Activated effector memory CD4-positive, alpha-beta T cell treated with anti-CD3 and anti-CD28 coated beads, Interleukin-2, amount 50 U/mL, for 16 hours (primary cell): ENCODE measurements at regions not wholly inside any gene's neighbourhood (a gene's known extent, or its start where the extent isn't known, plus 50 kb on each side); places are given as distances from the start of the nearest gene placed in this dataset.

Experiments
- DNase-seq: peaks from one replicate; pipeline ENCODE4 v3.0.0-alpha.2; 2020

DNA sequence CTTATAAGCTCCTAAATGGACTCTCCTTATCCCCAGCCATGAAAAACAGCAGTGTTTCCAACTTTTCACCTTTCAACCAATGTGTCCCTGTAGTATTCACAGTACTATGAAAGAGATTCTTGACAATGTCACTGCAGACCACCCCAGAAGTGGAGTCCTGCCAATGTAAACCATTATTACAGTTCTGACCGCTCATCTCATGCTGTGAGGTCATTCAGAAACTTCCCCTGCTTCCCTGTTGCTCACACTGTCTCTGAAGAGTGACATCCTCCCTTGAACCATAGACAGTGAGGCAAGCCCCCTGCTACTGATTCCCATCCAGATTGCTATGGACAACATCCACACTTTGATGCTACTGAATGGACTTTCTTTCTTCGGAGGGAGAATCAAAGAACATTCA, 1523.7 kb upstream of the ACVR2A start:
- DNase-seq = no peak

DNA sequence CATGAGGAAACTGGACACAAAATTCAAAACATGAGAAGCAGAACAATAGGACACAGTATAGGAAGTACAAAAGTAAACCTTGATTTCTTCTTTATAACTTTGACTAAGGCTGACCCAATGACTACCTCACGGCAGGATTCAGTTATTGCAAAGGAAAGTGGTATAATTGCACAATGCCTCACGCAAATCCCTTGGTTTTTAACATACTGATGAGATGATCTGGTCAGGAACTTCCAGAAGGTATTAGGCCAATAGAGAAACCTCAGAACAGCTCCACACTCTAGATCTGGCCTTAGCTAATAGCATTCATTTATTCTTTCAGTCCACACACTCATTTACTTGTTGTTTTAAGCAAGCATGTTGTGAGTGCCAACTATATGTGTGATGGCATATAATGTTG, 1526.9 kb upstream of the ACVR2A start:
- DNase-seq = no peak

DNA sequence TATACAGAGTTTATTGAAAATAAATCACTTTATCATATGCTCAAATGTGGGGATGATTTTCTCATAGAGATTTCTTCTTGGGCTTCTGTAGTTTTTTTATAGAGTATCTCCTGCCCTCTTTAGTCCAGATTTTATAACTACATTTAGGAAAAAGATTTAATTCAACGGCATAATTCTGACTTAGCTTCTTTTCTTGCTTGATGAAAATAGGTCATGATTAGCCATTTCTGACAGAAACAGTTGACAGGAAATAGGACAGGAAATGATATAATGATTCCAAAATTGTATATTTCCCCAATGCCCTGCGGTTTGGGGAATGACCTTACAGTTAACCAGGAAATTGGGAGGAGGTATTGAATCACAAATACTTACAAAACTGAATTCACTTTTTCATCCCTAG, 1531.9 kb upstream of the ACVR2A start:
- DNase-seq = no peak

- no peak for DNase-seq
Measured at GRCh38 chr2:146305164-146305563, 1539.7 kb upstream of the ACVR2A start.

- no peak for DNase-seq
Measured at GRCh38 chr2:146301287-146301686, 1543.5 kb upstream of the ACVR2A start.

DNA sequence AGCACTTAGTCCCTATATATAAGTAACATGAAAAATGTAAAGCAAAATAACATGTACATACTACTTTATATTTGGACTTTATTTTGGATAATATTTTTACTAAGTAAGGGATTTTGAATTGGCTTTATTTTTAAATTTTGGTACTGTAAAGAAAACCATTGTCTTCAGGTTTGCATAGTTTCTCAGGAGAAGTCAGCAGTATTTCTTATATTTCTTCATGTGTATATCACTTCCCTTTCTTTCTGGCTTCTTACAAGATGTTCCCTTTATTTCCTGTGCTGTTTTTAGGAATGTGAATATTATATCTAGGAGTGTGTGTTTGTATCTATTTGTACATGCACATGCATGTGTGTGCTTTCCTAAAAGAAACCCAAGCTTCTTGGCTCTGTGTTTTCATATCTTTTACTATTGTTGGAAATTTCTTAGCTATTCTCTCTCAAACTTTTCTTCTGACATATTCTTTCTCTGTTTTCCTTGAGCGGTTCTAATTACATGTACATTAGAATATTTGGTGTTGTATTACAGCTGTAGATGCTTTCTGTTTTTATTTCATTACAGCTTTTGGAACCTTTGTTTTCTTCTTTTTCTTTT, 1549.7 kb upstream of the ACVR2A start:
- no peak for DNase-seq

GRCh38 chr2:146287281-146287680, 1557.5 kb upstream of the ACVR2A start:
- no peak for DNase-seq

GRCh38 chr2:146278881-146279280, 1565.9 kb upstream of the ACVR2A start:
- no peak for DNase-seq

GRCh38 chr2:146271131-146271831, 1573.5 kb upstream of the ACVR2A start:
- no peak for DNase-seq

- DNase-seq = no peak
Measured at GRCh38 chr2:146270618-146271017, 1574.2 kb upstream of the ACVR2A start.

- DNase-seq = no peak
Measured at GRCh38 chr2:146267093-146267492, 1577.7 kb upstream of the ACVR2A start.

DNA sequence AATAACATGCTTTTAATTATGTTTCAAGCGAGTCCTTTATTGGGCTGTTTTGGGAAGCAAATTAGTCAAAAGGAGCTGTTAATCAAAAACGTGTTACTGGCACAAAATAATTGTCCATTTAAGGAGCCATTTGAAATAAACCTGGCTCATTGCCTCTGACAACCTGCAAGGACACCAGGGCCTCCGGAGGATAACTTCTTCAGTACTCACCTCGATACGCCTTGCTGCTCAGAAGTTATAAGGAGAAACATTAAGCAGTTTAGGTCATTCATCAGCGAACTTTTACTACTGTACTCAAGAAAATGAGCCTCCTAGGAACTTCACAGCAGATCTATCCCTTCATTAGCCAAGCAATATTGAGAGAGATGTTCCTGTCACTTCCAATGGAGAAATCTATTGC, 1579.2 kb upstream of the ACVR2A start:
- DNase-seq = no peak

DNA sequence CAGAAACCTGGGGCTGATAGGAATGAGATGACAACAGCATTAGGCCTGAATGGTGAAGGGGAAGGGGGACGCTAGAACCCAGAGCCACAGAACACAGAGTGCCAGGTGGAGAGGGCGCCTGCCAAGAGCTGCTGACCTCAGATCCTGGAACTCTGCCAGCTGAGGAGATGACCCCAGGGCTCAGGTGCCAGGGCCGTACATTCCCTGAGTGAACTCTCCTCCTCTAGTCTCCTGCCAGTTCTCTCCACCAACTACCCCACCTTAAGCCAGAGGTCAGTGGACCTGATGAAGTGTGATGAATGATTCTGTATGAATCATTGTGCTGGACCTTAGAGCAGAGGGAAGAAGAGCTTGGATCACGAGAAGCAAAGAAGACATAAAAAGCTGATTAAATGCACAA, 1582.2 kb upstream of the ACVR2A start:
- no peak for DNase-seq

DNA sequence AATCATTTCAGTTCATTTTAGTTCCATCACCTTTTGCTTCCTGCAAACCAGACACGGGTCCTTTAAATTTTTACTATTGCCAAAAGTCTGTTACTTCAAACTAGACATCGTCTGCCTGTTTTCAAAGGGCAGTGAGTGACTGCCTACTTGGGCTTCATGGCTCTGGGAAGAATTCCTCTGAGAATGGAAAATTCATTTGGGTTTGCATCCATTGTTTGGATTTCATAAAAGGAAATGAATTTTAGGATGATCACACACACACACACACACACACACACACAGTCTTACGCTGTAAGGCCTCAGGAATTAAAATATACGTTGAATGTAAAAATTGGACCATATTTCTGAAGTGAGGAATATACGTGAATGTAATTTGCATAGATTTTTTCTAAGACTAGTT, 1584.3 kb upstream of the ACVR2A start:
- DNase-seq = no peak

DNA sequence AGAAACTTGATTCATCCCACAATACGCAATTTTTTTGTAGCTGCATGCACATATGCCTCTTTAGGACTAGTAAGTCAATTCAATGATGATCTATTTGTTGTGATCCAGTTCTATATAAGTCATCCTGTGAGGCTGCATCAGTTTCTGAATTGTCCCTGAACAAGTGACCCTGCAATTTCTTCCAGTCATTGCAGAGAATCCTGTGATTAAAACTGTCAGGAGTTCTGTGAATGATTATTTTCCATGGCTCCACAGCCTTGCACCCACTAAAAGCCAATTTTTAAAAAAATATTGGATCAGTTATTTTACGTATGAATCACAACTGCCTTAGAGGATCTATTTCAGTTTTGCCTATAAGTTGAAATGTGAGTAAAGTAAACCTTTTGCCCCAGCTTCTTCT, 1585.0 kb upstream of the ACVR2A start:
- no peak for DNase-seq

GRCh38 chr2:146258071-146258470, 1586.8 kb upstream of the ACVR2A start:
- DNase-seq = no peak

- no peak for DNase-seq
Measured at GRCh38 chr2:146252119-146252518, 1592.7 kb upstream of the ACVR2A start.

GRCh38 chr2:146251328-146251727, 1593.5 kb upstream of the ACVR2A start:
- DNase-seq = no peak

GRCh38 chr2:146246736-146247523, 1597.9 kb upstream of the ACVR2A start:
- DNase-seq = no peak

GRCh38 chr2:146246002-146246735, 1598.7 kb upstream of the ACVR2A start:
- DNase-seq = no peak

DNA sequence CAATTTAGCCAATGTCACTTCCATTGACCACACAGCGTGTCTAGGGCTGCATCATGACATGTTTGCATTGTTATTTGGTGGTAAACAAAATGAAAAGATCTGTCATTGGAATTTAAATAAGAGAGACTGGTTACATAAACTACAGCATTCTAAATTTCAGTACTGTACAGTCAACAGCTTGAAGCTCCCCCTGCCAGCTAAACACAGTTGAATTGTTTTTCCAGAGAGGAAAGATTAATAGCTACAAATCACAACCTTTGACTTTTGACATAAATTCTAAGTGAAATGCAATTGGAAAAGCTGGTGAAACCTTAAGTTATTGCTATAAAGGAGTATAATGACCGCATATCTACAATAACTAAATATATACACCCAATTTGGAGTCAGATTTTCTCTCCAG, 1600.0 kb upstream of the ACVR2A start:
- no peak for DNase-seq

GRCh38 chr2:146244131-146244530, 1600.7 kb upstream of the ACVR2A start:
- DNase-seq = no peak

DNA sequence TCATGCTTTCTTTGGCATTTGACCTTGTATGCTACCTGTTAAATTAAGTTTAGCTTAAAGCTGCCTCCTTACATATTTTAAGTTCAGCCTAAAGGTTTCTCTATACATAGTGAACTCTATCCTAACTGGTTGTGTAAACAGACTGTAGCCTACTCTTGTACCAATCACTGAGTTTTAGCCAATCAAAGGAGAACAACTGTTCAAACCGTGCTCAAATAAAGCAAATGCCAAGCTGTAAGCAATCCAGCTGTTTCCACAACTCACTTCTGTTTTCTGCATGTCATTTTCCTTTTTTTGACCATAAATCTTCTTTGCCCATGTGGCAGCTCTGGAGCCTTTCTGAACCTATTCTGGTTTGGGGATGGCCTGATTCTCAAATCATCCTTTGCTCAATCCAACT, 1603.8 kb upstream of the ACVR2A start:
- no peak for DNase-seq

GRCh38 chr2:146240391-146240790, 1604.4 kb upstream of the ACVR2A start:
- DNase-seq = no peak
